RCC 7860 (cell line): ENCODE measurements at regions not wholly inside any gene's neighbourhood (a gene's known extent, or its start where the extent isn't known, plus 50 kb on each side); places are given as distances from the start of the nearest gene placed in this dataset.

Experiments used
- DNase-seq: peaks from one replicate; pipeline ENCODE4 v3.0.0-alpha.2; 2015; ENCODE audit warnings: low spot score
- FAIRE-seq: peaks from 2 replicates; lab custom pipeline; 2012; peaks lifted over from hg19 to GRCh38; lab: Jason Lieb, UNC

DNA sequence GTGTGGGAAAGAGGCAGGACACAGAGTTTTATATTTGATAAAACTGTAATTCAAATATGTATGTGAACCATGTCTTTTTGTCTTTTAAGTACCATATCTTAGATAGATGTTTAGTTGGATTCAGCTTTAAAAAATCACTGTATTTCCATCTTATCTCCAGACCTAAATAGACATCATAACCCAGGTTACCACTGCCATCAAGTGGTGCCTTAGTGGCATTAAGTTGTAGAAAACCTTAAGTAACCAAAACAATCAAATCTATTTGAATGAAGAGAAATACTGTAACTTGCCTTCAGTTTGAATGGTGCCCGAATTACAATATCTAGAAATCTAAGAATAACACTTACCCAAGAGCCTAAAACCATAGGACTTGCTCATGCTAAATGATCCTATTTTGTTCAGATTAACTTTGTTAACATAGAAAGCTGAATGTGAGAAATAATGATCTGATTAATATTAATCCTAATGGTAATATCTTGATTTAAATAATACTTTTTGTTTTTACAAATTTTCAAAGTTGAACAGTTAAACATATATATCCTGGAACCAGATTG lies 92.5 kb upstream of the MAP2 start:
- DNase-seq (peak; percentile 31), FAIRE-seq (peak; percentile 64)

DNA sequence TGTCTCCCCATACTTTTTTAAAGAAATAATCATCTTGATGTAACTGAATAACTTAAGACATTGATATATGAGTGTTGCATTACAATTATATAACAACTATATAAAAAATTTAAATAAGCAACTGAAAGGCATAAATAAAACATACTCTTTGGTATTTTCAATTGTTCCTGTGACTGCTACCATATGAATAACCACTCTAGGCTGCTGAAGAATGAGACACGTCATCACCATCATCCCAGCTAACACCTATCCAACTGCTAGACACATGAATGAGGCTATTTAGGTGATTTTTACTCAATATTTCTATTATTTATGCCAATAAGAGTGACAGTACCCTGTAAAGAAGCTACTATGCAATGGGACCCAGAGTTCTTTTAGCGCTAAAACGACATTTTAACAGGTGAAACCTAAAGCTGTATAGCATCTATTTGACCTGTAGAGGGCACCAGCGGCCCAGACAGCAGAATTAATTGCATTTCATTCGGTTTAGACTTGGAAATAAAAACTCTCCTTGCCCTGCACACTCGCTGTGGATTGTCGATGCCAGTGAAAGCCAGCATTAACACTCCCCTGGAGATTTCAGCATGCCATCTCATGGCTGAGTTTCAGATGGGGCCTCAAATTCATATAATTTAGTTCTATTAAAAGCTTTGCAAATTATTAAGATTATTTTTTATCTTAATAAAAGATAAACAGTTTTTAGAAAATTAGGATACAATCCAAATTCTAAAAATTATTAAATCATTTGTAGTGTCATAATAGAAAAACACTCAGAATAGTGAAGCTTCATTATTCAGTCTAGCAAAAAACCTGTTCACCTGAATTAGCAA lies 89.4 kb upstream of the MAP2 start:
- peak; percentile 60 for DNase-seq
- FAIRE-seq: peak; percentile 77

DNA sequence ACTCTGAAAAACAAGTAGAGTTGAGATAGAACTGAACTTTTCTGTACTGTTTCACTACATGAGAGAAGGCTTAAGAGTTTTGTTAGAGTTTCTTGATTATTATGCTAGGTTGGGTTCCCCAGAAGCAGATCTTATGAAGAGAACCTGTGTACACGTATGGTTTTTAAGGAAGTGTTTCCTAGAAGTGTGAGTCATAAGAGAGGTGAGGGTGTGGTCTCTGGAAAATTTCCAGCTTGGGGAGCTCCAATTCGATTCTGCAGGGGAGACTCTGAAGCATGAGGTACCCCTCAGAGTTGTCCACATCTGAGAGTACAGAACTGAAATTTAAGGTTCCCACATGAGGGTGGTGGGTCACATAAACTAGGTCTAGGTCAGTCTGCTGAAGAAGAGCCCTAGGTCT lies 83.3 kb upstream of the MAP2 start:
- FAIRE-seq: no peak
- DNase-seq: no peak

DNA sequence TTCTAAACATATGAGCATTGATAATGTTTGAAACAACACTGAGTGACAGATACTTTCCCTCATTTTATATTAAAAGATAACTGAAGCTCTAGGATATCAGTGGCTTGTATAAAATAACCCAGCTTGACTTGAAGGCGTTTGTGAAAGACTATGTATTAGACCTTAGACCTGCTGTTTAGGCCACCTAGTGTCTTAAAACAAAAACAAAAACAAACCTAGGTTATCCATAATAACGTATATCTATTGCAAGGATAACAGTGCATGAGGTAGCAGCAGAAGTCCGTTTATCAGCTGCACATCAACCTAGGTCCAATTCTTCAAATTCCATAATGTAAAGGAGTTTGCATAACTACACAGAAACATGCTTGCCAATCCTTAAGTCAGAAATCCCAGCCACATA lies 79.5 kb upstream of the MAP2 start:
- FAIRE-seq (no peak), DNase-seq (no peak)

GRCh38 chr2:209348433-209348832 lies 75.4 kb upstream of the MAP2 start:
- no peak for DNase-seq
- FAIRE-seq: no peak

GRCh38 chr2:209351636-209352035 lies 72.2 kb upstream of the MAP2 start:
- no peak for FAIRE-seq

DNA sequence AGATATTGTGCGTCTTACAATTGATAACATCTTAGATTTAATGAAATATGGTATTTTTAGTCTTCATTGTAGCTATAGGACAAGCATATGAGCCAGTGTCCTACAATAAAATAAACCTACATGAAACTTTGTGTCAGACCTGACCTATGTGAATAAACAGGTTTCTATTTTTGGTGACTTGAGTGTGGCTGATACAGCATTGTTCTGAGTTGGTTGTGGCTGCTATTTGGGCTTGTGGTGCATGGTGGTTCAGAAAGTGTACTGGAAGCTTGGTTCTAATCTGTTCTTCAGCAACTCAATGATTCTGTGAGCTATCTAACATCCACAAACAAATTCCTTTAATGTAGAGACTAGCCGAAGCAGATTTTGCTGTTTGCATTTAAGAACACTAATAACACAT lies 64.9 kb upstream of the MAP2 start:
- DNase-seq: no peak
- FAIRE-seq: no peak

More at GRCh38 chr2:209351636-209352035, 72.2 kb upstream of the MAP2 start:
- no peak for DNase-seq

GRCh38 chr2:209367075-209367747 lies 56.6 kb upstream of the MAP2 start:
- DNase-seq (no peak), FAIRE-seq (no peak)

DNA sequence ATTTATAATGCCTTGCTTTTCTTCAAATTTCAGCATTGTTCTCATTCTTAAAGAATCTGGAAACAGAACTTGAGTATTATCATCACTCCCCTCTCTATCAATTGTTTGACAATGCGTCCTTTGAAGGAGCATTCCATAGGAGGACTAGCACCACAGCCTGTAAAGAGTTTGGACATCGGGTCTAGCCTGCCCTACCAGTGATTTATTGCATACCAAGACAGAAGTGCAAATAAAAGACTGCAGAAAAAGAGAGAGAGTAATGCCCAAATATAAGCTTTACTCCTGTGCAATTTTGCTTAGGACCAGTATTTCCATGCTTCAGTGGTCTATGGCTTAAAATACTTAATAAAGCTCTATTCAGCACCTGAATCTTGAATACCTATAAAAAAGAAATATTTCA lies 55.4 kb upstream of the MAP2 start:
- peak; percentile 66 for DNase-seq
- no peak for FAIRE-seq

DNA sequence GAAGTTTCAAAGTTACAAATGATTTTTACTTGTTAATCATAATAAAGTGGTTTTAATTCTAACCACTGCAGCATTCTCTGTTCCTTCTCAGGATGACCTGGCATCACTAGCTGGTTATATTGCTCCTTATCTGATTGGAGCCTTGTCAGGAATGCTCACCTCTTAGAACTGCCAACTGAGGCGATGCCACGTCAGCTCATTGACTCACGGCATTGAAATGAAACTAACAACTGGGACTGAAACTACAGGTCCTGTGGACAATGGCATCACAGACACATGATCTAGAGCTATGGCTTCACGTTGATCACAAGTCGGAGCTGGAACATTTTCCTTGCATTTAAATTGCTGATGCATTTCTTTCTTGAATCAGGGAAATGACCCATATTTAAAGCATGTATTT lies 54.9 kb upstream of the MAP2 start:
- peak; percentile 99 for FAIRE-seq
- peak; percentile 99 for DNase-seq

DNA sequence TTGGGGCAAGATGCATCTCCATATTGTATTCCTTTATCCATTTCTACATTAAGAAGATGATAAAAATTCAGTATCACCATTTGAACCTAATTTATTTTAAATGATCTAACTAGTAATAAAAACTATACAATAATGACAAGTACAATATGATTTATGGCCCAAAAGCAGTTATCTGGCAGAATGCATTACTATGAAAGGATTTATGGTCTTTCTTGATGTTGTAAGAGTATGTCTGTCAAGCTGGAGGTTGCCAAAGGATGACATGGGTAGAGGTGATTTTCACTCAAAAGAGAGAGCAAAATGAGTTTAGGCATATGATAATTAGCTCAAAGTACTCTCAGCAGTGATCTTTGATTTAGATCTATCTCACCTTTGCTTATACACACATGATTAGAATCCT lies 54.2 kb upstream of the MAP2 start:
- DNase-seq (no peak), FAIRE-seq (no peak)

DNA sequence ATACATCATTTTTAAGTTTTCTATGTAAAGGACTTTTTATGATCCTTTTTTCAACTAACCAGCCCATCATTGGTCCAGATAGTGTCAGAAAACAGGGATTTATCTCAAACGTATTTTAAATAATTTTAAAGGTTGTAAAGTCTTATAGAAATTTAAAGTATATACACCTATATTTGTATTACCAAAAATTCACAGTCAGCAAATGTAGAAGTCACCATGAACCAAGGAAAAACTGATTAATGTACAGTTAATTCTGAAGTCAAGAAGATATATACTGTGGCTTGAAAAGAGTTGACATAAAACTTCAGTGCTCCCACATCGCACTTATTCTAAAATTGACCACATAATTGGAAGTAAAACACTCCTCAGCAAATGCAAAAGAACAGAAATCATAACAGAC lies 52.4 kb upstream of the MAP2 start:
- FAIRE-seq (no peak), DNase-seq (no peak)
